Brain microvascular endothelial cell (primary cell): ENCODE measurements at regions not wholly inside any gene's neighbourhood (a gene's known extent, or its start where the extent isn't known, plus 50 kb on each side); places are given as distances from the start of the nearest gene placed in this dataset.

Experiments
- DNase-seq: peaks from one replicate; pipeline ENCODE4 v3.0.0-alpha.2; 2020
- H3K27ac ChIP-seq: fragments of 250-450 bp; sonication (Bioruptor Pico); 2 replicates; pipeline ENCODE4 v1.5.1; 2020; ENCODE audit warnings: mild to moderate bottlenecking, moderate library complexity
- H3K27me3 ChIP-seq: fragments of 250-450 bp; sonication (Bioruptor Pico); replicated peaks from 2 replicates; pipeline ENCODE4 v1.5.1; 2020; ENCODE audit warnings: mild to moderate bottlenecking
- H3K36me3 ChIP-seq: fragments of 250-450 bp; sonication (Bioruptor Pico); replicated peaks from 2 replicates; pipeline ENCODE4 v1.5.1; 2020; ENCODE audit warnings: mild to moderate bottlenecking
- H3K4me3 ChIP-seq: 2 replicates; pipeline ENCODE4 v1.5.1; 2011; ENCODE audit warnings: low read depth, mild to moderate bottlenecking, control low read depth, low read length, moderate library complexity
- CTCF ChIP-seq: IDR thresholded peaks from 2 replicates; pipeline ENCODE4 v1.5.1; 2011; ENCODE audit warnings: low read depth, mild to moderate bottlenecking, moderate library complexity, low read length, control low read depth, inconsistent platforms; ENCODE audit errors: missing control alignments
- in situ Hi-C: cut with HindIII; loops from 2 replicates; pipeline ENCODE4 v1.10.0; 2017; ENCODE audit warnings: low sequenced_read_pairs, low pct_ligation_motif_present

- no peak for TF ChIP-seq CTCF
- no peak for DNase-seq
- Histone ChIP-seq H3K27me3 (no peaks in the 10 kb centered on the region), H3K27ac (no peak overlapping the region), H3K36me3 (no peaks in the 10 kb centered on the region), H3K4me3 (no peak overlapping the region)
- in situ Hi-C loops: no loop called here
Observed at GRCh38 chr13:86881390-86881789, 789.8 kb upstream of the SLITRK5 start.

- Histone ChIP-seq H3K4me3 (no peak overlapping the region), H3K27ac (no peak overlapping the region), H3K27me3 (no peaks in the 10 kb centered on the region), H3K36me3 (no peaks in the 10 kb centered on the region)
- no peak for TF ChIP-seq CTCF
- no peak for DNase-seq
- in situ Hi-C loops: no loop called here
Observed at GRCh38 chr13:86882107-86882506, 789.1 kb upstream of the SLITRK5 start.

GRCh38 chr13:86882835-86883234 lies 788.3 kb upstream of the SLITRK5 start:
- DNase-seq: no peak
- no peaks in the 10 kb centered on the region for H3K36me3 ChIP-seq
- H3K27ac ChIP-seq: no peak overlapping the region
- H3K27me3 ChIP-seq: no peaks in the 10 kb centered on the region
- no peak overlapping the region for H3K4me3 ChIP-seq
- no peak for TF ChIP-seq CTCF
- in situ Hi-C loops: no loop called here

GRCh38 chr13:86892330-86892729 lies 778.8 kb upstream of the SLITRK5 start:
- H3K27ac ChIP-seq: no peak overlapping the region
- H3K4me3 ChIP-seq: no peak overlapping the region
- DNase-seq: no peak
- in situ Hi-C loops: no loop called here
- no peaks in the 10 kb centered on the region for H3K27me3 ChIP-seq
- no peak for TF ChIP-seq CTCF
- no peaks in the 10 kb centered on the region for H3K36me3 ChIP-seq

- Histone ChIP-seq H3K27me3 (no peaks in the 10 kb centered on the region), H3K36me3 (no peaks in the 10 kb centered on the region), H3K4me3 (no peak overlapping the region), H3K27ac (no peak overlapping the region)
- no peak for TF ChIP-seq CTCF
- in situ Hi-C loops: no loop called here
- no peak for DNase-seq
Observed at GRCh38 chr13:86900906-86901305, 770.3 kb upstream of the SLITRK5 start.

- in situ Hi-C loops: no loop called here
- DNase-seq: no peak
Observed at GRCh38 chr13:86906127-86906874, 764.9 kb upstream of the SLITRK5 start.

More at GRCh38 chr13:86906127-86906874, 764.9 kb upstream of the SLITRK5 start:
- Histone ChIP-seq H3K36me3 (no peaks in the 10 kb centered on the region), H3K4me3 (no peak overlapping the region), H3K27me3 (no peaks in the 10 kb centered on the region), H3K27ac (no peak overlapping the region)
- TF ChIP-seq CTCF: no peak
